PC-9 (cell line): ENCODE measurements at regions not wholly inside any gene's neighbourhood (a gene's known extent, or its start where the extent isn't known, plus 50 kb on each side); places are given as distances from the start of the nearest gene placed in this dataset.

Experiments used
- BruUV-seq: library from RNA; stranded (reverse); fragments of 400-500 nt; replicated peaks from 2 replicates; lab custom pipeline; 2021; lab: Mats Ljungman, UMichigan
- CTCF ChIA-PET: fragments of 300-600 bp; sonication (Branson Sonifier 250); formaldehyde crosslinking; loops from one replicate; lab custom pipeline; 2022; ENCODE audit warnings: antibody characterized with exemption; lab: Charles Lee
- POLR2A ChIA-PET: fragments of 300-600 bp; sonication (Branson Sonifier 250); formaldehyde crosslinking; loops from one replicate; lab custom pipeline; 2022; ENCODE audit warnings: antibody characterized with exemption; ENCODE audit not compliant: unreplicated experiment; lab: Charles Lee
- DNase-seq, 2 experiments: peaks; one replicate each; pipeline versions ENCODE4 v3.0.0 to v3.0.0-alpha.2; 2015 to 2022; ENCODE audit warnings: mixed read lengths in 1 of 2
- H2AFZ ChIP-seq: fragments of 200-600 bp; sonication (generic); 2 replicates; pipeline ENCODE4 v1.8.1; 2017; ENCODE audit warnings: antibody characterized with exemption
- H3F3A ChIP-seq: fragments of 200-600 bp; sonication (generic); 2 replicates; pipeline ENCODE4 v1.8.1; 2017; ENCODE audit warnings: antibody characterized with exemption, mild to moderate bottlenecking, low read depth; ENCODE audit not compliant: insufficient read depth
- H3K27ac ChIP-seq: fragments of 200-600 bp; sonication (generic); 2 replicates; pipeline ENCODE4 v1.6.1; 2016; ENCODE audit warnings: mixed run types
- H3K27me3 ChIP-seq: fragments of 200-600 bp; sonication (generic); 2 replicates; pipeline ENCODE4 v1.6.1; 2016; ENCODE audit warnings: low read depth, mixed run types; ENCODE audit not compliant: insufficient read depth
- H3K36me3 ChIP-seq: fragments of 200-600 bp; sonication (generic); 2 replicates; pipeline ENCODE4 v1.6.1; 2016; ENCODE audit warnings: low read depth, mixed run types
- H3K4me1 ChIP-seq: fragments of 200-600 bp; sonication (generic); replicated peaks from 2 replicates; pipeline ENCODE4 v1.6.1; 2016; ENCODE audit warnings: mixed run types; ENCODE audit not compliant: insufficient read depth
- H3K4me2 ChIP-seq: fragments of 200-600 bp; sonication (generic); 2 replicates; pipeline ENCODE4 v1.6.1; 2017; ENCODE audit warnings: mixed run types
- H3K4me3 ChIP-seq: fragments of 200-600 bp; sonication (generic); 2 replicates; pipeline ENCODE4 v1.6.1; 2016; ENCODE audit warnings: mixed run types
- H3K79me2 ChIP-seq: fragments of 200-600 bp; sonication (generic); 2 replicates; pipeline ENCODE4 v1.6.1; 2017; ENCODE audit warnings: low read depth, mixed run types
- H3K9me2 ChIP-seq: fragments of 200-600 bp; sonication (generic); 2 replicates; pipeline ENCODE4 v1.8.1; 2017; ENCODE audit warnings: mild to moderate bottlenecking; ENCODE audit not compliant: insufficient read depth
- H3K9me3 ChIP-seq: fragments of 200-600 bp; sonication (generic); 2 replicates; pipeline ENCODE4 v1.8.1; 2016; ENCODE audit warnings: low read depth; ENCODE audit not compliant: insufficient read depth
- H4K20me1 ChIP-seq: fragments of 200-600 bp; sonication (generic); 2 replicates; pipeline ENCODE4 v1.8.1; 2017; ENCODE audit not compliant: insufficient read depth
- EZH2 ChIP-seq: fragments of 200-600 bp; sonication (generic); IDR thresholded peaks from 2 replicates; pipeline ENCODE4 v1.8.0; 2017; ENCODE audit warnings: antibody characterized with exemption, low read depth
- intact Hi-C: fragments of 100-400 bp; cut with micrococcal nuclease; formaldehyde crosslinking; loops from one replicate; pipeline ENCODE4 v1.10.0; 2022; ENCODE audit not compliant: unreplicated experiment
- TF ChIP-seq, protein P1 (sequence below): fragments of 200-600 bp; sonication (generic); conservative IDR thresholded peaks from 2 replicates; pipeline ENCODE4 v1.6.1; 2017; ENCODE audit warnings: mixed run types, antibody characterized with exemption, mild to moderate bottlenecking, moderate library complexity

DNA sequence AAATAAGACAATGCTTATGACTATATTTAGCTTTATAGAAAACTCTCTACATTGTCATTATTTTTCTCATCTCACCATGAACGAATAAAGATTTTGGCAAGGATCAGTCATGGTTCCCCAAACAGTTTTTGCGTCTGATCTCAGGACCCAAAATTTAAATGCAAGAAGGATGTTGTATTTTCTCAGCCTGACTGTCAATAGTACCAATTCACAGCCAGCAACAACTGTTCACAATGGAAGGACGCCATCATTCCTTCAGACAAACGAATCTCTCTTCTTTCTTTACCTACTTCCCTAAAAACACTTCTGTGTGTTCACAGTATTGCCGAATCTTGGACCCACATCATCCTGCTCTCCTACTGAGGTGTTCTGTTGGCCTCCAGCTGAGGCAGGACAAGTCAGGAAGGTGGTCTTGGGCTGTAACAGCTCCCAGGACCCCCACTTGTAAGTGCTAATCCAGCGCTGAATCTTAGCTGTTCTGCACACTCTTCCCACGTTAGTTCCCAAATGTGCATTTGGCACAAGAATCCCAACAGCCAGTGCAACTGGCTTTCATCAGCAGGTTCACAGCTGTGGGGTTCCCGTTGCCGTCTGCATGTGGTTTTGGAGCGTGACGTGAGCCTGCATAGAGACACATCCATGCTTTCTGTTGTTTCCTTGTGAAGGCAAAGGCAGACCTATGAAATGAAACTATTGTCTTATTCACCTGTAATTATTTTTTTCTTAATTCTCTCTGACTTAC, 600.0 kb downstream of the QKI start:
- no peak overlapping the region for H2AFZ ChIP-seq
- ChIA-PET CTCF (no interaction called here), POLR2A (no interaction called here)
- TF ChIP-seq, protein P1, sequence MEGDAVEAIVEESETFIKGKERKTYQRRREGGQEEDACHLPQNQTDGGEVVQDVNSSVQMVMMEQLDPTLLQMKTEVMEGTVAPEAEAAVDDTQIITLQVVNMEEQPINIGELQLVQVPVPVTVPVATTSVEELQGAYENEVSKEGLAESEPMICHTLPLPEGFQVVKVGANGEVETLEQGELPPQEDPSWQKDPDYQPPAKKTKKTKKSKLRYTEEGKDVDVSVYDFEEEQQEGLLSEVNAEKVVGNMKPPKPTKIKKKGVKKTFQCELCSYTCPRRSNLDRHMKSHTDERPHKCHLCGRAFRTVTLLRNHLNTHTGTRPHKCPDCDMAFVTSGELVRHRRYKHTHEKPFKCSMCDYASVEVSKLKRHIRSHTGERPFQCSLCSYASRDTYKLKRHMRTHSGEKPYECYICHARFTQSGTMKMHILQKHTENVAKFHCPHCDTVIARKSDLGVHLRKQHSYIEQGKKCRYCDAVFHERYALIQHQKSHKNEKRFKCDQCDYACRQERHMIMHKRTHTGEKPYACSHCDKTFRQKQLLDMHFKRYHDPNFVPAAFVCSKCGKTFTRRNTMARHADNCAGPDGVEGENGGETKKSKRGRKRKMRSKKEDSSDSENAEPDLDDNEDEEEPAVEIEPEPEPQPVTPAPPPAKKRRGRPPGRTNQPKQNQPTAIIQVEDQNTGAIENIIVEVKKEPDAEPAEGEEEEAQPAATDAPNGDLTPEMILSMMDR: no peak
- no peak for TF ChIP-seq EZH2
- DNase-seq: no peak
- no TSS peak for BruUV-seq
- no peak overlapping the region for H3K4me2 ChIP-seq
- H3K79me2 ChIP-seq: no peaks in the 10 kb centered on the region
- H3K4me1 ChIP-seq: no peaks in the 10 kb centered on the region
- no peaks in the 10 kb centered on the region for H3K9me3 ChIP-seq
- no peak overlapping the region for H3K27ac ChIP-seq
- peaks cover 20% of the 10 kb centered on the region for H3K27me3 ChIP-seq
- intact Hi-C loops: no loop called here
- H3F3A ChIP-seq: no peaks in the 10 kb centered on the region
- H4K20me1 ChIP-seq: no peaks in the 10 kb centered on the region
- H3K4me3 ChIP-seq: no peak overlapping the region
- no peaks in the 10 kb centered on the region for H3K9me2 ChIP-seq
- H3K36me3 ChIP-seq: no peaks in the 10 kb centered on the region

DNA sequence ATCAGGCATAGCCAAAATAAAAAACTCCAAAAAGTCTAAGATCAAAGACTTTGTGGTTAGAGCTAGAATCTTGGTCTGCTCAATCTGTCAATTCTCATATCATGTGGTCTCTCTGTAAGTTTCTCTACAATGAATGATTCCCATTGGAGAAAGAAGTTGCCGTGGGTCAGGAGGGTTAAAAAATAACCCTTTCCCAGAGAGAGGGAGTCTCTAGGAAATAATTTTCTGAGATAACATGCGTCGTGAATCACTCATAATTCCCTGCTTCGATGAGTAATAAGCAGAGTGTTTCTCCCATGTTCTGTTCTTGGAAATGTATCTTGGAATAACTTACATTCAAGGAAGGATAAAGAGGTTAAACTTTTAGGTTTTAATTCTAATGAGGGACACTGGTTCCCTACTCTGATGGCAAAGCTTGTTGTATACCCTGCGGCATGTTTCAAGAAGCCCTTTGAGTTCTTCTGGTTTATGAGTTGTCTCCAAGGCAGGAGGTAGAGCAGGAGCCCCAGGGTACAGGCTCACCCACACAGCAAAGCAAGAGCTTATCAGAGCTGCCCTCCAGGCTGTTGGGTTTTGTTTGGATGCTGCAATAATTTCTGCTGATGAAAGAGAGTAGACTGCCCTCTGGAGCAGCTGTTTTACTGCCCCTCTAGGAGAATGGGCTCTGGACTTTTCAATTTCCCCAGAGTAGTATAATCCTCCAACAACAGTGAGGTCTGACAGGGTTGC, 599.1 kb downstream of the QKI start:
- H3K4me3 ChIP-seq: no peak overlapping the region
- no peak for TF ChIP-seq EZH2
- TF ChIP-seq, protein P1: no peak
- H3K27me3 ChIP-seq: peaks cover 24% of the 10 kb centered on the region
- no peaks in the 10 kb centered on the region for H4K20me1 ChIP-seq
- intact Hi-C loops: no loop called here
- H3K4me1 ChIP-seq: no peaks in the 10 kb centered on the region
- ChIA-PET CTCF (no interaction called here), POLR2A (no interaction called here)
- DNase-seq: no peak
- H3K79me2 ChIP-seq: no peaks in the 10 kb centered on the region
- no peaks in the 10 kb centered on the region for H3K36me3 ChIP-seq
- no TSS peak for BruUV-seq
- H2AFZ ChIP-seq: no peak overlapping the region
- no peaks in the 10 kb centered on the region for H3K9me3 ChIP-seq
- no peaks in the 10 kb centered on the region for H3F3A ChIP-seq
- no peaks in the 10 kb centered on the region for H3K9me2 ChIP-seq
- H3K27ac ChIP-seq: no peak overlapping the region
- H3K4me2 ChIP-seq: no peak overlapping the region

- no peaks in the 10 kb centered on the region for H3K79me2 ChIP-seq
- H3K4me3 ChIP-seq: no peak overlapping the region
- TF ChIP-seq, protein P1: no peak
- TF ChIP-seq EZH2: no peak
- intact Hi-C loops: no loop called here
- no peaks in the 10 kb centered on the region for H3K4me1 ChIP-seq
- no peak overlapping the region for H3K4me2 ChIP-seq
- H4K20me1 ChIP-seq: no peaks in the 10 kb centered on the region
- ChIA-PET POLR2A (no interaction called here), CTCF (no interaction called here)
- peaks cover 29% of the 10 kb centered on the region for H3K27me3 ChIP-seq
- H3F3A ChIP-seq: no peaks in the 10 kb centered on the region
- no TSS peak for BruUV-seq
- H3K27ac ChIP-seq: no peak overlapping the region
- H3K9me2 ChIP-seq: no peaks in the 10 kb centered on the region
- no peaks in the 10 kb centered on the region for H3K36me3 ChIP-seq
- H3K9me3 ChIP-seq: no peaks in the 10 kb centered on the region
- DNase-seq: no peak
- H2AFZ ChIP-seq: no peak overlapping the region
Observed at GRCh38 chr6:164011321-164011720, 596.8 kb downstream of the QKI start.
